GM18517 (cell line): ENCODE measurements at regions not wholly inside any gene's neighbourhood (a gene's known extent, or its start where the extent isn't known, plus 50 kb on each side); places are given as distances from the start of the nearest gene placed in this dataset.

Source experiments
- ATAC-seq: cut with Tn5 transposase; IDR thresholded peaks from one replicate; pipeline ENCODE4 v1.9.1; 2021; ENCODE audit warnings: mild to moderate bottlenecking, moderate library complexity; ENCODE audit not compliant: unreplicated experiment

DNA sequence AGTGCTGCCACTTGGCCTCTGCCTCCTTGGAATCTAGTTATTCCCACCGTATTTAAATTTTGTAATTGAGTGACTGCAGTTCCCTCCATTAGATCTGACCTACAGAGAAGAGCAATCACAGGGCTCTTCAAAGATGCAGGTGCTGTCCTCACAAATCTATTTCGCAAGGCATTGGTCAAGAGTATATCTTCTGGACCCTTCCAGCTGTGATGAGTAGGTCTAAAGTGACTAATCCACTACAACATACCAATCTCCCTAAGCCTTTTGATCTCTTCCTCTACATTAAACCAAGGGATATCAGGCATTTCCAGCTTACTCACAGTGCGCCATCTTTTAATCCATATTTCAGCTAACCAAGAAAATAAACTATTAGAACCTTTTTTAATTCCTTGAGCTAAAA is 65.1 kb upstream of the COL3A1 start:
- ATAC-seq: no peak

DNA sequence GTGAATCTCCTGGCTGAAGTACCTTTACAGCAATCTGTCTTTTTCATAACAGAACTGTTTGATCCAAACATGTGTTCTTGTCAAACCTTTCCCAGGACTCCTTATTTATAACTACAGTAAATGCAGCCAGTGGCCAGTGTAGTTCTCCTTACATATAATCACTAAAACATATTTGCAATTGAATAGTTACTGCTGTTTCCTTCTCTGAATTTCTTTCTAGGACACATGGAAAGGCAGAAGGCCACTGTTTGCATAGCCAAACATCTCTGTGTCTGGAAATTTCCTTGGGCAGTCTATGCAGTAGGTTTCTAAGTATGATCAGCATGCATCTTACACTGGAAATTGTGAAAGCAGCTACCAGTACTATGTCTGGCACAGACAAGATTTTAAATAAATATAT is 57.4 kb upstream of the COL3A1 start:
- ATAC-seq: no peak

GRCh38 chr2:188917632-188918031 is 56.5 kb upstream of the COL3A1 start:
- no peak for ATAC-seq

DNA sequence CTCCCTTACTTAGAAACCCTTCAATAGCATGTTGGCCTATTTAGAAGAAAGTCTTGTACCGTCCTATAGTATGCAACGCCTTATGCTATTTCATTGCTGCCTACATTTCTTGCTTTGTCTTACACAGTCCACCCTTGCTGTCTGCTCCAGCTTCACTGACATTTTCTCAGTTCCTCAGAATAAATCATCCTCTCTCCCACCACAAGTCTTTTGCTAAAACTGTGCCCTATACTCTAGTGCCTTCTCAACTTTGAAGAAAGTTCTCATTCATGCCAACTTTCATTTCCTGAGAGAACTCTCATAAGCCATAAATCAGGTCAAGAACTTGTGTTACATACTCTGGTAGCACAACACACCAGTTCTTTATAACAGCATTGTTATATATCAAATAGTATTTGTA is 54.3 kb upstream of the COL3A1 start:
- peak; percentile 82 for ATAC-seq

DNA sequence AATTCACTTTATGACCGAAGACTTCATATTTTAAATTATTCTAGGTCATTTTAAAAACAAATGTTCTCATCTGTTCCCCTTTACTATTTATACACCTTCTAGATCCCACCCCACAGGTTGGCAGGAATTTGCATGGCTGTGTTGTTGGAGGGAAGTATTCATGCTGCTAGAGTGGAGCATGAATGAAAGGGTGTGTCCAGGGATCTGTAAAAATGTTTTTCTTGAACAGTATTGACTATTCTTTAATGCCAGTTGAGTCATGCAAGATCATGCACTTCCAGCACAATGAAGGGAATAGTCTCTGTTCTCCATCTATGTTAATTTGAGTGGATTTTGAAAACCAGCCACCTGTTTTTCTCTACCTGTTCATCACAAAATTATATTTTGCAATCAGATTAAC is 52.0 kb upstream of the COL3A1 start:
- no peak for ATAC-seq
